GM12872 (cell line): ENCODE measurements at regions not wholly inside any gene's neighbourhood (a gene's known extent, or its start where the extent isn't known, plus 50 kb on each side); places are given as distances from the start of the nearest gene placed in this dataset.

Source experiments
- TF ChIP-seq, protein P1 (sequence below): IDR thresholded peaks from 3 replicates; pipeline ENCODE4 v1.5.1; 2011; ENCODE audit warnings: low read depth, mild to moderate bottlenecking, low read length, moderate library complexity; ENCODE audit not compliant: insufficient read depth

DNA sequence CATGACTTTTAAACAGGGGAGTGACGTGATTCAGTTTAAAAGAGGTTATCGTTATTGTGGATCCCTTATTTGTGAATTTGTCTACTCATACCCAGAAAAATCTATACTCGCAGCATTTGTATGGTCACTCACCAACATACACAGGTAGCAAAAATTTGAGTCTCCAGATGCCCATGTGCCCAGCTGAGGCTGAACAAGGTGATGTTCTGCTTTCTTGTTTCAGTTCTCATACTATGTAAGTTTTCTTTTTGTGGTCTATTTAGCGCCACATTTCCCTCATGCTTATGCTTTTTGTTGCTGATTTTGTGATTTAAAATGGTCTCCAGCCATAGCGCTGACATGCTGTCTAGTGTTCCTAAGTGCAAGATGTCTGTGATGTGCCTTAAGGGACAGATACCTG, 312.9 kb upstream of the SEMA3A start:
- TF ChIP-seq, protein P1, sequence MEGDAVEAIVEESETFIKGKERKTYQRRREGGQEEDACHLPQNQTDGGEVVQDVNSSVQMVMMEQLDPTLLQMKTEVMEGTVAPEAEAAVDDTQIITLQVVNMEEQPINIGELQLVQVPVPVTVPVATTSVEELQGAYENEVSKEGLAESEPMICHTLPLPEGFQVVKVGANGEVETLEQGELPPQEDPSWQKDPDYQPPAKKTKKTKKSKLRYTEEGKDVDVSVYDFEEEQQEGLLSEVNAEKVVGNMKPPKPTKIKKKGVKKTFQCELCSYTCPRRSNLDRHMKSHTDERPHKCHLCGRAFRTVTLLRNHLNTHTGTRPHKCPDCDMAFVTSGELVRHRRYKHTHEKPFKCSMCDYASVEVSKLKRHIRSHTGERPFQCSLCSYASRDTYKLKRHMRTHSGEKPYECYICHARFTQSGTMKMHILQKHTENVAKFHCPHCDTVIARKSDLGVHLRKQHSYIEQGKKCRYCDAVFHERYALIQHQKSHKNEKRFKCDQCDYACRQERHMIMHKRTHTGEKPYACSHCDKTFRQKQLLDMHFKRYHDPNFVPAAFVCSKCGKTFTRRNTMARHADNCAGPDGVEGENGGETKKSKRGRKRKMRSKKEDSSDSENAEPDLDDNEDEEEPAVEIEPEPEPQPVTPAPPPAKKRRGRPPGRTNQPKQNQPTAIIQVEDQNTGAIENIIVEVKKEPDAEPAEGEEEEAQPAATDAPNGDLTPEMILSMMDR, result no peak

DNA sequence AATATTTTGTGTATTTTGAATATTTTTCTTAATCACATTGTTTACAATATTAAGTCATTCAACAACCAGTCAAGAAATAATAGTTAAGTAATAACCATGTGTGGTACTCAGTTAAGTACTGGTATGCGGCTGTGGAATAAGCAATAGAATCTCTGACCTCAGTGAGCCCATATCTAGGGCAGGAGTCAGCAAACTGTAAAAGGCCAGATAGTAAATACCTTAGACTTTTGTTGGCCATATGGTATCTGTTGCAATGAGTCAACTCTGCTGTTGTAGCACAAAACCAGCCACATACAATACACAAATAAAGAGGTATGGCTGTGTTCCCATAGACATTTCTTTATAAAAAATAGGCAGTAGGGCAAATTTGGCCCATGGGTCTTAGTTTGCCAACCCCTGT, 311.6 kb upstream of the SEMA3A start:
- TF ChIP-seq, protein P1, result no peak

- TF ChIP-seq, protein P1, result no peak
Measured at GRCh38 chr7:84502239-84502638, 307.6 kb upstream of the SEMA3A start.

DNA sequence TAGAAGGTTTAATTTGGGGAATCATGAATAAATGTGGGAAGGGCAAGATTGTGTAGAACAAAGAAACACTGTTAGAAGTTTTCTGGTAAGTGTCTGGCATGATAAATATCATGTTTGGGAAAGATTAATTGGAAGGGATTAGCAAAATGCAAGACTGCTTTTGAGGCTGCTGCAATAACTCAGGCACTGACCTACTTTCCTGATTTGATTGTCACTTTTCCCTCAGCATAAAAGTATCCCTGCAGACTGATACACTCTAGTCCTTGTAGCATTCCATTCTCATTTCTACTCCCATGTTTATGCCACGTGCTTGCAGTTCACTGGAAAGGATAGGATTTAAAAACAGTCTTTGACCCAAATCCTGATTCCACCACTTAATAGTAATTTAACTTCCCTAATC, 303.3 kb upstream of the SEMA3A start:
- TF ChIP-seq, protein P1, result no peak

- TF ChIP-seq, protein P1, result no peak
Measured at GRCh38 chr7:84495128-84495527, 300.5 kb upstream of the SEMA3A start.

DNA sequence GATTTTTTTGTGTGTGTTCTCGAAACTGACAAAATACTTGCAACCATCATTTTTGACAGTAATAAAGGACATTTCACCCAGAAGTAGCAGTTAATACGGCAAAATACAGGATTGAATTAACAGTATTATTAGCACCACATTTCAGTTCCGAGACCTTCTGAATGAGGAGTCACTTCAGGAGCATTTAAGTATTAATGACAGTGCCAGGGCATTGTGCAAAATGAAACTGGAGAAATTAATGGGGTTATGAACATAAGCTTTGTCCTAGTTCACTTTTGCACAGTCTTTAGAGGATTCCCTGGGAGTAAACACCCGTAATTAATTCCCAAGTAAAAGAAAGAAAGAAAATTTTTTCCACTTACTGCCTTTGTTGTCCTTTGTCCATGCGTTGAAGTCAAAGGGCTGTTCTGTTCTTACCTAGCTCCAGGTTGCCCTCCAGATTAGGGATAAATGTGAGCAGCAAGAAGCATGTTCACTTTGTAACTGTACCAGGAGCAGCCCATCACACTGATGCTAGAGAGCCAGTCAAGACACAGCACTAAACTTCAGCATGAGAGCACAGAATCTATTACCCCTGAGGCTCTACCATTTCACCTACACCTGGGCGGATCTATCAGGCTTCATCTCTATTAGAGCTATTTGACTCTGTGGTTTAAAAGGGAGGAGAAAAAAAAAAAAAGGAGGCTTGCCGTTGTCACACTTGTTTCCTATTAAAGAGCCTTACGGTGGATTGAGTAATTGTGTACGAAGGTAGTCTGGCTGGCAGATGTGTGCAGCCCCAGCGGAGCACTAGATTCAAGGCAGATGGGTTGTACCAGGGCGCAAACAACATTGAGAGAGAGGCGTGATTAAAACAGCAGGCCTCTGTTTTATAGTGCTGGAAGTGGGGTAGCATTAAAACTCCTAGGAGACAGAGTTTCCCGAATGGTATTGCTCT, 297.8 kb upstream of the SEMA3A start:
- TF ChIP-seq, protein P1, result no peak

DNA sequence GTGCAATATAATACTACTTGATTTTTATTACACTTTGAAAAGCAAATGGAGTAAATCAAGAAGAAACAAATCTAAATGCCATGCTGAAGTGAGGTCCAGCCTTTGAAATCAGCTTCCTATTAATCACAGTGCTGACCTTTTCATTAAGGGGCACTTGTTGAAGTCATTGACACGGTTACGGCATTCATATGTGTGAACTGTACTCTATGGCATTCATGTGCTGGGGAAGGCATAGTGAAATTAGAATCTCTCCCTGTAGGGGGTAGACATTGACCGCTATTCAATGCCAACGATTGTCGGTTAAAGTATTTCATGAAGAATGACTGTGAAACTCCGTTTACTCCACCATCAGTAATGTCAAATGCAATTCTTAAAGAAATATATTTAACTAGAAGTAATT, 296.1 kb upstream of the SEMA3A start:
- TF ChIP-seq, protein P1, result no peak
